Dedifferentiated amniotic fluid mesenchymal stem cell (primary cell): ENCODE measurements at regions not wholly inside any gene's neighbourhood (a gene's known extent, or its start where the extent isn't known, plus 50 kb on each side); places are given as distances from the start of the nearest gene placed in this dataset.

Experiments
- DNase-seq: peaks from one replicate; pipeline ENCODE4 v3.0.0-alpha.2; 2016; ENCODE audit errors: extremely low spot score

DNA sequence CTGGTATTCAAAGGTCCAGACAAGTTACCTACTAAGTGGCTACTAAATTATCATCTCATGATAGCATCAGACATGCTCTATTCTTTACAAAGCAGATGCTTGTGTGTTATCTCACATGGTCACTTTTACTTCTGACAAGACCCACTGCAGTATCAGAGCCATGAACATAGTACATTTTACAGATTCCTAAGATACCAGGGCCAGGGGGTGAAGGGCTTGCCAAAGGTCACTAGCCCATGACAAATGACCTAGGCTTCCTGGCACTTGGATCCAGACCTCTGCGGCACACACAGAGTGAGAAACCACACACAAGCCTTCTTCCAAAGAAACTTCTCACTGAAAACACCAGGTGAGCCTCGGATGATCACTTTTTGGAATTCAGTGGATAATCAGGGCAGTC is 446.8 kb downstream of the EIPR1 start:
- no peak for DNase-seq

GRCh38 chr2:2926858-2927175 is 450.8 kb downstream of the EIPR1 start:
- DNase-seq, result no peak

- DNase-seq, result no peak
Measured at GRCh38 chr2:2926009-2926857, 451.4 kb downstream of the EIPR1 start.

DNA sequence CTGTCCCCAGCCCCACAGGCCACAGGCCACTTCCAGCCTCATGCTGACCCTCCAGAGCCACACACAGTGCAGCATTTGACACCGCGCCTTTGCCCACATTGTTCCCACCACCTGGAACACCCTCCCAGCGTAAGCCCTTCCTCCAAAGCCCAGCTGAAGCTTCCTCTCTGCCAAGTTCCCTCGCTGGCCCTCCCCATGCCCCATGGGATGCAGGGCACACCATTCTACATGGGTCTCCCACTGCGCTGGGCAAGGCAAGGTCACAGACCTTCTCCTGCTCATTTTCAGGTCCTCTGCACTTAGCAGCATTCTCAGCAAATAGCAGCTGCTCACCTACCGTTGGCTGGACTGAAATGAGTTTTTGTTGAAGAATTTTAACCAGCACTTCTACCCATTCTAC is 455.5 kb downstream of the EIPR1 start:
- no peak for DNase-seq

- DNase-seq, result no peak
Measured at GRCh38 chr2:2921011-2921720, 456.5 kb downstream of the EIPR1 start.

GRCh38 chr2:2919574-2920365 is 457.8 kb downstream of the EIPR1 start:
- DNase-seq, result no peak

GRCh38 chr2:2919026-2919425 is 458.6 kb downstream of the EIPR1 start:
- no peak for DNase-seq

- no peak for DNase-seq
Measured at GRCh38 chr2:2916621-2917020, 461.0 kb downstream of the EIPR1 start.

DNA sequence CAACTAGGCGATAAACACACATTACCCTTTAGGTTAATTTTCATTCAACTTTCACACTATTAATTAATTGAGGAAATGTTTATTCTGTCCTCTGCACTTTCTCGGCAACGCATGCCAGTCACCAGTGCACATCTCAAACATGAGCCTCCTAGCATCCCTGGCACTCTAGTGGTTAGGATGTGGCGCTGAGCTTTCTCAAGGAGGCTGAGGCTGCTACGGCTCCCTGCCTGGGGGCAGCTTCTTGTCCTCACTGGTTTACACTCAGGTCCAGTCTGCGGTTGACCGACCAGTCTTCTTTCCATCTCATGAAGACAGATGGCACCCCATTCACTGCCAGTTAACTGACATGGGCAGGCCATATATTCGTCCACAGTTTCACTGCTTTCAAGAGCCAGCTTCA is 463.4 kb downstream of the EIPR1 start:
- DNase-seq, result no peak

DNA sequence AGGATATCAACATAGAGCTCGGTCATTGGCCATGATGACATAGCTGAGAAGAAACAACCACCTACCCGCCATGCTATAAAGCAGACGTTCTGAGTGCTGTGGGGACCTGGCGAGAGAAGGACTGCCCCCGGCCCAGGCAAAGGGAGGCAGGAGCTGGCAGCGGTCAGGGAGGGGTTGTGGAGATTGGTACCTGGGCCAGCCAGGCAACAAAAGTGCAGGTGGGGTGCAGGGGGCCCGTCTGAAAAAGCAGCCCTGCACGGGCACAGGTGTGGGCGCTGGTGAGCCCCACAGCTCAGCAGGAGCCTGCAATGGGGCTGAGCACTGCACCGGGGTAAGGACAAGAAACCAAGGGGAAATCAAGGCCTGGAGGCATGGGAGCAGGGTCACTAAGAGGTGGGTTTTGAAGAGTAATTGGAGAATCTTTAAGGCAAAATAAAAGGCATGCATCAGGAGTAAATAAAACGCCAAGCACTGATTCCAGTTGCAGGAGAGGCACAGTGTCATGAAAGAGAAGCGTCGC is 464.0 kb downstream of the EIPR1 start:
- no peak for DNase-seq

DNA sequence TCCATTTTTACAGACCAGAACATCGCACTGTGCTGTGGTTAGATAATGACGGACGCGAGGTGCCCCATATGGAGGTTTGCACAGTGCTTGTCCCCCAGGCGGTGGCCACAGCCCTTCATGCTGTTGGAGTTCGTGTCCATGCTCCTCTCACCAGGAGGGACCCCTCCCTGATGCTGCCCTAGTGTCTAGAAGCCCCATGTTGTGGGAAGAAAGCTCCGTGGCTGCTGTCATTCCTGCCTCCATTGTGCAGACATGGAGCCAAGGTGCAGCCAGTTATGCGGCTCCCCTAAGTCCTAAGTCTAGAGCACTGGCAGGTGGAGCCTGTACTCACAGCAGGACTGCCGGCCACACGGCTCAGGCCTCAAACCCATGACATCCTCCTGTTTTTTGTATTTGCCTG is 464.9 kb downstream of the EIPR1 start:
- no peak for DNase-seq

- no peak for DNase-seq
Measured at GRCh38 chr2:2912293-2912692, 465.3 kb downstream of the EIPR1 start.

GRCh38 chr2:2910259-2910658 is 467.4 kb downstream of the EIPR1 start:
- no peak for DNase-seq

DNA sequence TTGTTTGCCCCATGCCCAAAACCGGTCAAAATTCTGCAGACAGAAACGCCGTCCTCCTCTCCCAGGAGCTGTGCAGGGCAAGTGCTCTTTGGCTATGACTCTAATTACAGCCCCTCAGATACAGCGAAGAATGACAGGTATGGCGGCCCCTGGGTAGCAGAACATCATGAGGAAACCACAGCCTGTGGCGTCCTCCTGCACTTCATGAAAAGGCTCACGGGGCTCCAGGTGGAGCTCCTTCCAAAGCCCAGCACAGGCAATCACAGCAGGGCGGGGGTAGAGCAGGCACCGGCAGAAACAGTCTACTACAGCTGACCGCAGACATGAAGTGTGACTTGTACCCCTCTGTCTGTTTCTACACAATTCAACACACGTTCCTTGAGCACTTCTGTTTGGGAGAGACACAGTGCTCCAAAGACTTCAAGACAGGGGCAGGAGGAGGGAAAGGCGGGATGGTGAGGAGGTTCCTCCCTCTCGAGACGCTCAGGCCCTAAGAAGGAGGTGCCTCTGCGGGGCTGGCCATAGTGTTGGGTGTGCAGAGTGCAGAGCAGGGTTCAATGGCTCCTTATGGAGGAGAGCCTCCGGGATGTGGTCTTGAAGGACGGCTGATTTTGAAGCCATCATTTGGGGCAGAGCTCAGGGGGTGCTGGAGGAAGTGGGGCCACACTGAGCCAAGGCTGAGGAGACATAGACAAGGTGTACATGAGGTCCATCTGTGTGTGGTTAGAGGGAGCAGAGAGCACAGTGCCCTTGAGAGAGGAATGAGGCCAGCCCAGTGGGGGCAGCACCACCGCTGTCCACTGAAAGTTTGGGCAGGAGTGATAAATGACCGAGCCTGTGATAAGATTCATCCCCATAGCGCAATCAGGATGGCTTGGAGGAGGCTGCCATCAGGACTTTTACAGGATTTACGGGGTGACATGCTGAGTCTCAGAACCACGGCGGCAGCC is 468.3 kb downstream of the EIPR1 start:
- DNase-seq, result no peak

GRCh38 chr2:2906091-2906490 is 471.5 kb downstream of the EIPR1 start:
- no peak for DNase-seq

- no peak for DNase-seq
Measured at GRCh38 chr2:2904721-2905350, 472.8 kb downstream of the EIPR1 start.

GRCh38 chr2:2902547-2903281 is 474.9 kb downstream of the EIPR1 start:
- DNase-seq, result no peak

DNA sequence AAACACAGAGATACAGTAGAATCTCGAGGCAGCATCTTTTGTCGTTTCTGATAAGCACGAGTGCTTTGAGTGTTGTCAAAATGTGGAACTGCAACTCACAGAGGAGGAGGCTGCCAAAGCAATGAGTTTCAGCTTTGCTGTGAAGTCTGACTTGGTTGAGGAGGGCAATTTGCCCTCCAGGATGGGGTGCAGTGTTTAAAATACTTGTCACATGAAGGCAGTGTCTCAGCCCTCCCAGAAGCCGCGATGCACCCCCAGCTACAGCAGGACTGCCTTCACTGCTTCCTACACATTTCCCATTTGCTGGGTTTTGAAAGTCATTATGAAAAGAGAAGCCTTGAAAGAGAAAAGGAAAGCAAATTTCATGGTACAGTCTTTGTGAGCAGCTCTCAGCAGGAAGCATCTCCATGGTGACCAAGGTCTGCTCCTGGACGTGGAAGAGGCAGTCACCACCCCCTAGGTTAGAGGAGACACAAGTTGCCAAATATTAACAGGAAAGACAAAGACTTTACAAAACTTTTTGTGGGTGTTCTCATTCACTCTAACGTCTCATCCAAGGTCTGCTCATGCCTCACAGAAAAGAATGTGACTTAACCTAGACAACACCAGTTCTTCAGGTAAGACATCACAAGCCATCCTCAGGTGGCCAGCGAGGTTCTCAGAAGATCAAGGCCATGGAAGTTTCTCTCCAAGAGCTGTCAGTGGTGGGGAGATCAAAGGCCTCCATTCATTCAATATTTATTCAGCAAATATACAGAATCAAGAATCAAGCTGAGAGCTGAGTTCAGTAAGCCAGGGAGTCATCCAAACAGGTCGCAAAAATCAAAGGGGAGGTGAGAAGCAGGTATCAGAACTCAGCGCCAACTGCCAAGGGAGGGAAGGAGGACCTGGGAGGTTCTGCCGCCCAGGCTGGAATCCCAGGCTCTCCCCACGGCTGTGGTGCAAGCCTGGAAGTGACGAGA is 476.0 kb downstream of the EIPR1 start:
- no peak for DNase-seq

- no peak for DNase-seq
Measured at GRCh38 chr2:2899826-2900225, 477.8 kb downstream of the EIPR1 start.
